AG09309 (cell line): ENCODE measurements at regions not wholly inside any gene's neighbourhood (a gene's known extent, or its start where the extent isn't known, plus 50 kb on each side); places are given as distances from the start of the nearest gene placed in this dataset.

ENCODE experiments used
- DNase-seq: peaks from one replicate; pipeline ENCODE4 v3.0.0-alpha.2; 2010; ENCODE audit warnings: low read depth
- H3K4me3 ChIP-seq: 2 replicates; pipeline ENCODE4 v1.5.1; 2011; ENCODE audit warnings: mild to moderate bottlenecking, low read depth, low read length, moderate library complexity; ENCODE audit not compliant: control insufficient read depth
- TF ChIP-seq, protein P1 (sequence below): IDR thresholded peaks from 2 replicates; pipeline ENCODE4 v1.5.1; 2011; ENCODE audit warnings: mild to moderate bottlenecking, low read depth, low read length, inconsistent platforms; ENCODE audit not compliant: insufficient read depth, control insufficient read depth; ENCODE audit errors: missing control alignments

DNA sequence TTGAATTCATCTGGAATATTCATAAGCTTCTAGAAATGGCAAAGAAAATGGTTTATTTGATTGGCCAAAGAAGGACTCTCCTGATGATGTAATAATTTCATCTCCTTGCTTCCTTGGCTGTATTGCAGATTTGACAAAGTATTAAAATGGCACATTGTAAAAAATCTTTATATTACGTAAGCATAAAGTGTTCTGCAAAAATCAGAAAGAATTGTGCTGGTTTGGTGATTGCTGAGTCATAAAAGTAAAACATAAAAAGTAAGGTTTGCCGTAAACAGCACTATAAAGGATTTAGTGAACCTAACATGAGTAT is 255.9 kb upstream of the RREB1 start:
- TF ChIP-seq, protein P1, sequence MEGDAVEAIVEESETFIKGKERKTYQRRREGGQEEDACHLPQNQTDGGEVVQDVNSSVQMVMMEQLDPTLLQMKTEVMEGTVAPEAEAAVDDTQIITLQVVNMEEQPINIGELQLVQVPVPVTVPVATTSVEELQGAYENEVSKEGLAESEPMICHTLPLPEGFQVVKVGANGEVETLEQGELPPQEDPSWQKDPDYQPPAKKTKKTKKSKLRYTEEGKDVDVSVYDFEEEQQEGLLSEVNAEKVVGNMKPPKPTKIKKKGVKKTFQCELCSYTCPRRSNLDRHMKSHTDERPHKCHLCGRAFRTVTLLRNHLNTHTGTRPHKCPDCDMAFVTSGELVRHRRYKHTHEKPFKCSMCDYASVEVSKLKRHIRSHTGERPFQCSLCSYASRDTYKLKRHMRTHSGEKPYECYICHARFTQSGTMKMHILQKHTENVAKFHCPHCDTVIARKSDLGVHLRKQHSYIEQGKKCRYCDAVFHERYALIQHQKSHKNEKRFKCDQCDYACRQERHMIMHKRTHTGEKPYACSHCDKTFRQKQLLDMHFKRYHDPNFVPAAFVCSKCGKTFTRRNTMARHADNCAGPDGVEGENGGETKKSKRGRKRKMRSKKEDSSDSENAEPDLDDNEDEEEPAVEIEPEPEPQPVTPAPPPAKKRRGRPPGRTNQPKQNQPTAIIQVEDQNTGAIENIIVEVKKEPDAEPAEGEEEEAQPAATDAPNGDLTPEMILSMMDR: no peak
- DNase-seq: no peak
- H3K4me3 ChIP-seq: no peak overlapping the region

DNA sequence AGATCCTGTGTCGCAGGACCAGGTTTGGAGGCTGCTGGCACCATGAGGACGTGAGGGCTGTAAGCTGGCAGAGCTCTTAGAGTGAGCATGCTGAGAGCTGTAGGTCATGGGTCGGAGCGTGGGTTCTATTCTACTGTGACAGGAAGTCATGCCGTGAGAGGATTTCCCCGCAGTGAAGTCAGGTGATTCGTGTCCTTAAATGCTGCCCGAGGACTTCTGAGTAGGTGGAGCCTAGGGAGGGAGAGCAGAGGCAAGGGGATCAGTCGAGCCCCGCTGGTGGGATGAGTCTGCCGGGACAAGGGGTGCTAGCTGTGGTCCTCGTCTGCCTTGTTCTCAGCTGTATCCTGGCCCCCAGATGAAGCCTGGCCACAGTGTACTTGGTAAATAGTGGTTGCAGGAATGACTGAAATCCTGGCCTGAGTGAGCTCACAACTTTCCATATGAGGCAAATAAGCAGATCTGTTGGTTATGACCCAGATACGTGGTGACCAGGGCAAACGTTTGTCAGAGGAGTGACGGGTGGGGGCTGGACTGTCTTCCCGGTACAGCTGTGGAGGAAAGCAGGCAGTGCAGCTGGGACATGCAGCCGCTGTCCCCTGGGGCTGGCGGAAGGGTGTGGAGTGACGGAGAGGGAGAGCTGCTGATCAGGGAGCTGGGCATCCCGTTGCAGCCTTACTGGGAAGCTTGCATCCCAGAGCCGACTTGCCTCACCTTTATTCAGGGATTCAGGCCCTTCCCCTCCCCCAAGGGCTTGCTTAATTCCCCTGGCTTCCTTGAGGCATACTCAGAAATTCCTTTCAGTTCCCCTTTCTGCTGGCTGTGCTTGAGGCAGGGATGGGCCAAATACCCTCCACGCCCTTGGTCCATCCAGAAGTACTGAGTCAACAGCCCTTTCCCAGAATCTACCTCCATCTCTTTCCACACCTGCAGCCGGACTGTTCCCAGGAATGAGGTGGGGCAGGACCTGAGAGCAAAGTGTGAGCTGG is 250.9 kb upstream of the RREB1 start:
- no peak overlapping the region for H3K4me3 ChIP-seq
- TF ChIP-seq, protein P1: no peak

DNA sequence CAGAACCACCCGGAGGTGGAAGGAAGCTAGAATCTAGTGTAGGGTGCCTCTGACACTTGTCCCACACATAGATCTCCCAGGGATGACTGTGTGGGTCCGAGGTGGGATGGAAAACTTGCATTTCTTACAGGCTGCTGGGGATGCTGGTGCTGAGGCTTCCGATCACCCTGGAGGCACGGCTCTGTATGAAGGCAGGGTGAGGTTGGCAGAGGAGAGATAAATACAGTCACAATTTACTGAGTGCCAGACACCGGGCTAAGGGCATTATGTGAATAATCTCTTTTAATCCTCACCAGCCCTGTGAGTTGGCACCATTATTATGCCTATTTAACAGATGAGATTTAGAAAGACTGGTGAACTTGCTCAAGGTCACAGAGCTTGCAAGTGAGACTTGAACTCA is 250.2 kb upstream of the RREB1 start:
- DNase-seq: no peak
- TF ChIP-seq, protein P1: no peak
- H3K4me3 ChIP-seq: no peak overlapping the region

More for the DNA sequence above, 250.9 kb upstream of the RREB1 start:
- no peak for DNase-seq

DNA sequence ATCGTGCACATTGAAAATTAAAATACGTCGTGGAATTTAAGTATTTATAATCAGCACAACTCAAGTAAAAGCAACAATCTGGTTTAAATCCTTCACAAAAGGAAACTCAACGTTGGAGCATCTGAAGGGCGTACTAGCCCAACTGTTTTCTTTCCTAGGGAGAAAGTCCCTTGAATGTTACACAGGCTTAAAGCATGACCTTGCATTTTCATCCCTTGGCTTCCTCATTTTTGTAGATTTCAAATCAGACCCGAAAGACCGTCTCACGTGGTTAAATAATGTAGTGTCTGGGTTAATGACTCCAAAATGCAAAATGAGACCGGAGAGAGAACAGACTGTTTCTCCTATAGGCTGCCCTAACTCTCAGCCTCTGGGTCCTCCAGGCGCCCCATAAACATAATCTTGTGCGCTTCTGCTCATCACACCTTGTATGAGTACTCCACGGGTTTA is 249.2 kb upstream of the RREB1 start:
- no peak for DNase-seq
- H3K4me3 ChIP-seq: no peak overlapping the region
- TF ChIP-seq, protein P1: no peak

DNA sequence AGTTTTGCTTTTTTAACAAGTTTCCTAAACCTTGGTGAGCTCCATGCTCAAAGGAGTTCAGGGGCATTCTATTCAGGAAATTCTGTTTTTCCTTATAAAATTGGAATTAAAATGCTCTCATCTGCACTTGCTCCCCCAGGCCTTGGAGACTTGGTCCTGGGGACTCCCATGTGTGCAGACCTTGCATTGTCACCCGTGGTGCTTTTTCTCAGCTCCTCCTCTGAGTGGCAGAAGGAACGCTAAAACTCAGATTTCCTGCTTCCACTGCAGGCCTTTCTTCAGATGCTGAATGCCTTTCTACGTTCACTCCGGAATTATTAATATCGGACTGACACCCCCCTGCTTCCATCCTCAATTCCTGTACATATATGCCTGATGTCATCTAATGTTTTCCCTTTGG is 248.7 kb upstream of the RREB1 start:
- DNase-seq: no peak
- no peak overlapping the region for H3K4me3 ChIP-seq
- TF ChIP-seq, protein P1: no peak

DNA sequence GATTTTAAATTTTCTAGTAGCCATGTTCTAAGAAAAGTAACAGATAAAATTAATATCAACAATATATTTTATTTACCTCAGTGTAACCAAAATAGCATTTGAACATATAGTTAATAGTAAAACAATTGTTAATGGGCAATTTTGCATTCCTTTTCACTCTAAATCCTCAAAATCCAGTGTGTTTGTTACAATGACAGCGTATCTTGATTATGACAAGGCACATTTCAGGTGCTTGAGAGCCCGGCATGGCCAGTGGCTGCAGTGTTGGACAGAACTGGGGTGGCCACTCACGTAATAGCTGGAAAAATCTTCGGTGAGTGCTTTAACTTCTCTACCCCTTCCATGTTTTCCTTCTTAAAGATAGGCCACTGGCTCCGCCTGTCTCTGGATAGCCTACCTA is 248.0 kb upstream of the RREB1 start:
- DNase-seq: no peak
- no peak overlapping the region for H3K4me3 ChIP-seq
- TF ChIP-seq, protein P1: no peak

DNA sequence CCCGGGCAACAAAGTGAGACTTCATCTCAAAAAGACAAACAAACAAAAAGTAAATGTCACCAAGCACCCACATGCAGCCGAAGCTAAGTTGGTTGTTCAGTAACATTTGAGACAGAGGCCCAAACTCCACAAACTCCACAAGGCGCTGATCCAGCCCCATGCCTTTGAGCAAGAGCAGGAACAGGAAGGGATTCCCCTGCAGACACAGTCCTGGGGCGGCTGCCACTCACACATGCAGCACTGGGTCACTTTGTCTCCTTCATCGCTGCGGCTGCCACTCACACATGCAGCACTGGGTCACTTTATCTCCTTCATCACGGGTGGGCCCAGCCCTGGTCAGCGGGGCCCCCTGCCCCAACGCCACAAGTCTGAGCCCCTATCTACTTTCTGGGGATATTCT is 246.9 kb upstream of the RREB1 start:
- TF ChIP-seq, protein P1: no peak
- no peak for DNase-seq
- H3K4me3 ChIP-seq: no peak overlapping the region
